ENCODE measurements at regions not wholly inside any gene's neighbourhood (a gene's known extent, or its start where the extent isn't known, plus 50 kb on each side); places are given as distances from the start of the nearest gene placed in this dataset.

GRCh38 chr21:31409831-31410487, 65.9 kb upstream of the TIAM1 start:
- DNase-seq (ENCODE audit: low spot score), result no peak

- DNase-seq (ENCODE audit: low spot score), result no peak
Measured at GRCh38 chr21:31408301-31409088, 64.4 kb upstream of the TIAM1 start.

GRCh38 chr21:31406510-31406909, 62.4 kb upstream of the TIAM1 start:
- no peak for DNase-seq (ENCODE audit: low spot score)

- no peak for DNase-seq (ENCODE audit: low spot score)
Measured at GRCh38 chr21:31405604-31406003, 61.5 kb upstream of the TIAM1 start.

DNA sequence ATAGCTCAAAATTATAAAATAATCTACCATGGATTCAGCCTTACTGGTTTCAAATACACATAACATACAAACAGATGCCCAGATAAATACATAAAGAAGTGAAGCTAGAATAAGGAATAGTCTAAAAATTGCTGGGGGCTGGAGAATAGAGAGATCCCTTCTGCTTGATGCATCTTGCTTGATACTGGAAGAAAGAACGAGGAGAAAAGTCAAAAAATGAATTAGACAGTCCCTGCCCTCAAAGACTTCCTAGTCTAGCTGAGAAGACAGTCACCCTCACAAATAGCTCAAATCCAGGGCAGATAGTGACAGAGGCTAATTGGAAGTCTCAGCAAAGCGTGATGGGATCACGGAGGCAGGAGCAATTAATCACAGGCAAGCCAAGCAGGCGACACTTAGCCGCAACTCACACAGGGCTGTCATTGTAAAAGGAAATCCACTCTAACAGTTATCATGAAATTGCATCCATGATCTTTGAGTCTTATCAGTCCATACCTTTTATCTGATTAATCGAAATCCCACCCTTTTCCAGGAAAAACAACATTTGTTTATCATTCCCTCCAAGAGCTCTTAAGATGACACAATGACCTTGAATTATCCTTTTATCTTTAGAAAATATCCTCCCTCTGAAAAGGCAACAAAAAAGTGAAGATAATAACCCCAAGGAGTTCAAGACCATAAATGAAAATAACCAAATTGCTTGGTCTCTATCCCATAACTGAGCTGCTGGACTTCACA, 59.7 kb upstream of the TIAM1 start:
- no peak for DNase-seq (ENCODE audit: low spot score)

DNA sequence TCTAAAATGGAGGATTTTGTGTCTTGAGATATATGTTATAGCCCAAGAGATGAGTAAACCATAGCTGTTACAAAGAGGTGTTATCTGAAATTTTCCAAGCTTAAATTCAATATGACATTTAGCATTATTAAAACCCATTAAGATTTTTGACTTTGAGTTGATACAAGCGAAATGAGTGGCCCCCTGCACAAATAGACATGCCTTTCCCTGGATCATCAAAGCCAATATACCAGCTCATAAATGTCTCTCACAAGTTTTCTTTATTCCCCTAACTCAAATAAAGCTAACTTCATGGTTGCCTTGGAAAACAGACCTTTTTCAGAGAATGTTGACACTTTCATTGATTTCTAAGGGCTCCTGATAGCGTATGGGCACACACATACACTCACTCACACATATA, 55.5 kb upstream of the TIAM1 start:
- no peak for DNase-seq (ENCODE audit: low spot score)

DNA sequence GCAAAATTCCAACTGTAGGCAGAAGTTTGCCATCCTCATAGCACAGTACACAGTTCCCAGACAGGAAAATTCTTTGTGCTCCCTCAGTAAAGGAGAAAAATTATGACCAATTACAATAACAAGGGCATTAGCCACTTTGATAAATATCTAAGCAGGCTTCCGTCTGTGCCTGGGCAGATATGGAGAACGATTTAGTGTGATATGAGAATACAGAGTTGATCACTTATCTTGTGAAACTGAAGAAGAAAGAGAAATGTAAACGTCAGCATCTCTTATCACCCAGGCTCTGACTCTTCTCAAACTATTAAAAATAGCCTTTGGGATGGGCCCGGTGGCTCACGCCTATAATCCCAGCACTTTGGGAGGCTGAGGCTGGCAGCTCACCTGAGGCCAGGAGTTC, 54.5 kb upstream of the TIAM1 start:
- no peak for DNase-seq (ENCODE audit: low spot score)

DNA sequence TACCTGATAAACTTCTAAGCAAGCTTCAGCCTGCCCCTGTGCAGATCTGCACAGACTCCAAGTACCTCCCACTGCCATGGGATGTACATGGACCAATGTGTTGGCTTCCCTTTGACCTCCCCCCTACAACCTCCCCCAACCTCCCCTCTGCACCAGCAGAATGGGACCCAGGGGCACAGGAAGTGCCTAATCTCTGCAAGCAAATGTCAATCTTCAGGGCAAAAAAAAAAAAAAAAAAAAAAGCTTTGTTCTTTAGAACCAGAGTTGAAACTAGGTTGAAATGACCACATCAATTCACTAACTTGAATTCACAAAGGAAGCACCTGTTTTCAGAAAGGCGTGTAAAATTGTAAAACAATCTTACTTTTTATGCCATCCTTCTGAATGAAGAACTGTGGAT, 53.9 kb upstream of the TIAM1 start:
- DNase-seq (ENCODE audit: low spot score), result no peak

- DNase-seq (ENCODE audit: low spot score), result no peak
Measured at GRCh38 chr21:31397515-31397926, 53.5 kb upstream of the TIAM1 start.

- DNase-seq (ENCODE audit: low spot score), result no peak
Measured at GRCh38 chr21:31397030-31397429, 53.0 kb upstream of the TIAM1 start.

DNA sequence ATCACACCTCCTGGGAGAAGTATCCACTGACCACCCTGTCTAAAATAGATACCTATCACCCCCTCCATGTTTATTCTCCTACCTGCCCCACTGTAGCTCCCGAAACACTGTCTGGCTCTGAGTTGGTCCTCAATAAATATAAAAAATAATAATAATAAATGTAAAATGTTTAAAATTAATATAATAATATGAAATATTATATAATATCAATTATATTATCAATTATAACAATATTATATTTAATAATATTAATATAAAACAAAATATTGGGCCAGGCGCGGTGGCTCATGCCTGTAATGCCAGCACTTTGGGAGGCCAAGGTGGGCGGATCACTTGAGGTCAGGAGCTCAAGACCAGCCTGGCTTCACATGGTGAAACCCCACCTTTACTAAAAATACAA, 52.3 kb upstream of the TIAM1 start:
- DNase-seq (ENCODE audit: low spot score), result no peak

GRCh38 chr21:31395791-31396190, 51.7 kb upstream of the TIAM1 start:
- DNase-seq (ENCODE audit: low spot score), result no peak

DNA sequence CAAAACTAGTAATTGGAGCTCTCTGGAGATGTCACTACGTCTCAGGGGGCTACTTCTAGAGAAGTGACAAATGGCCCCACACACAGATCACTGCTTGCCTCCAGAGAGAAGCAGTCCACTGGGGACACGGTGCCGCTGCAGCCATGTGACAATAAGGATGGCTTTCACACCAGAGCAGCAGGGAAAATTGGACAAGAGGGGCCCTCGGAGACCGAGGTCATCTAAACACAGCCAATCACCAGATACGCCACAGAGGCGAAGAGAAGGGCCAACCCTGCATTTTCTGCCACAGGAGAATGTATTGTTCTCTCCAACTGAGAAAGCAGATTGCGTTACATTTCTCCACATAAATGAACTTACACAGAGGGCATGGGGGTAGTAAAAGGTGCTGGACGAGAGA, 51.2 kb upstream of the TIAM1 start:
- no peak for DNase-seq (ENCODE audit: low spot score)

GRCh38 chr21:31394309-31394708, 50.2 kb upstream of the TIAM1 start:
- DNase-seq (ENCODE audit: low spot score), result no peak

Data from LoVo (cell line).